ENCODE measurements at regions not wholly inside any gene's neighbourhood (a gene's known extent, or its start where the extent isn't known, plus 50 kb on each side); places are given as distances from the start of the nearest gene placed in this dataset.
"Not testable (repeated sequence)": the region's sequence is repeated elsewhere in the genome, so short reads cannot be mapped to it uniquely, and the experiment has no call there.

GRCh38 chr10:55162321-55162720, 361.3 kb upstream of the PCDH15 start:
- not testable (repeated sequence) for TF ChIP-seq POLR2AphosphoS5, POLR2A (IDR thresholded peaks at IDR 0.05; ENCODE audit: low read depth, low read length)
